Nephron progenitor cell (in vitro differentiated cells): ENCODE measurements at regions not wholly inside any gene's neighbourhood (a gene's known extent, or its start where the extent isn't known, plus 50 kb on each side); places are given as distances from the start of the nearest gene placed in this dataset.

Experiments
- DNase-seq: peaks from one replicate; pipeline ENCODE4 v3.0.0; 2021
- H3K27ac Mint-ChIP-seq: 2 replicates; pipeline ENCODE4 v1.8.0; 2021; ENCODE audit warnings: mild to moderate bottlenecking, moderate library complexity, mixed read lengths
- H3K27me3 Mint-ChIP-seq: 2 replicates; pipeline ENCODE4 v1.8.0; 2021; ENCODE audit warnings: mild to moderate bottlenecking, low read depth, mixed read lengths; ENCODE audit not compliant: poor library complexity
- H3K36me3 Mint-ChIP-seq: 2 replicates; pipeline ENCODE4 v1.8.0; 2021; ENCODE audit warnings: low read depth, mixed read lengths
- H3K4me1 Mint-ChIP-seq: 2 replicates; pipeline ENCODE4 v1.8.0; 2021; ENCODE audit warnings: mixed read lengths
- H3K4me3 Mint-ChIP-seq: 2 replicates; pipeline ENCODE4 v1.8.0; 2021; ENCODE audit warnings: mild to moderate bottlenecking, moderate library complexity, mixed read lengths
- H3K9me3 Mint-ChIP-seq: 2 replicates; pipeline ENCODE4 v1.8.0; 2021; ENCODE audit warnings: mild to moderate bottlenecking, moderate library complexity, mixed read lengths
- TF ChIP-seq, protein P1 (sequence below): fragments of 200-600 bp; sonication (generic); IDR thresholded peaks from 2 replicates; pipeline ENCODE4 v1.5.0; 2021; ENCODE audit warnings: antibody characterized with exemption

DNA sequence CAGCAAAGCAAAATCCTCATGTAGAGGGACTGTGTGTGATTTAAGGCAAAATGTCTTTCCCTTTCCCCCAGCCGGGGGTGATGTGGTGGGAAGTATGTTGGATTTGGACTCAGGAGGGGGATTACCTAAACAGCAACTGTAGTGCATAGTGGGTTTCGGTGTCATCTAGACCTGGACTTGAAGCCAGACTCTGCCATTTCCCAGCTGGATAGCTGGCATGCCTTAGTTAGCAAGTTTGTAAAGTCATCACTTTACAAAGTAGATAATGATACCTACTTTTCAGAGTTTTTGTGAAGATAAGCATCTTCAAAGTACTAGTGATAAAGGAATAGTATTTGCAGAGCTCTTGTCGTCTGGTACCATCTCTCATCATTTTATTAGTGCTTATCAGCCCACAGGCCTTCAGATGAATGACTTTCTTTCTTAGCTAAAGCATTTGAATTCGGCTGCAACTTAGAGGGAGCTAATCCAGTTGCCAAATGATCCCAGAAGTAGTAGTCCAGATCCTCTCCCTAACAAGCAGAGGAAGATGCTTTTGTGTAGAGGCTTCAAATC is 56.2 kb upstream of the ROR1 start:
- no peak overlapping the region for H3K4me3 Mint-ChIP-seq
- no peak for DNase-seq
- TF ChIP-seq, protein P1, sequence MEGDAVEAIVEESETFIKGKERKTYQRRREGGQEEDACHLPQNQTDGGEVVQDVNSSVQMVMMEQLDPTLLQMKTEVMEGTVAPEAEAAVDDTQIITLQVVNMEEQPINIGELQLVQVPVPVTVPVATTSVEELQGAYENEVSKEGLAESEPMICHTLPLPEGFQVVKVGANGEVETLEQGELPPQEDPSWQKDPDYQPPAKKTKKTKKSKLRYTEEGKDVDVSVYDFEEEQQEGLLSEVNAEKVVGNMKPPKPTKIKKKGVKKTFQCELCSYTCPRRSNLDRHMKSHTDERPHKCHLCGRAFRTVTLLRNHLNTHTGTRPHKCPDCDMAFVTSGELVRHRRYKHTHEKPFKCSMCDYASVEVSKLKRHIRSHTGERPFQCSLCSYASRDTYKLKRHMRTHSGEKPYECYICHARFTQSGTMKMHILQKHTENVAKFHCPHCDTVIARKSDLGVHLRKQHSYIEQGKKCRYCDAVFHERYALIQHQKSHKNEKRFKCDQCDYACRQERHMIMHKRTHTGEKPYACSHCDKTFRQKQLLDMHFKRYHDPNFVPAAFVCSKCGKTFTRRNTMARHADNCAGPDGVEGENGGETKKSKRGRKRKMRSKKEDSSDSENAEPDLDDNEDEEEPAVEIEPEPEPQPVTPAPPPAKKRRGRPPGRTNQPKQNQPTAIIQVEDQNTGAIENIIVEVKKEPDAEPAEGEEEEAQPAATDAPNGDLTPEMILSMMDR: no peak
- peaks cover 10% of the 10 kb centered on the region for H3K27me3 Mint-ChIP-seq
- peaks cover 9% of the 10 kb centered on the region for H3K4me1 Mint-ChIP-seq
- H3K36me3 Mint-ChIP-seq: no peaks in the 10 kb centered on the region
- H3K27ac Mint-ChIP-seq: no peak overlapping the region
- no peaks in the 10 kb centered on the region for H3K9me3 Mint-ChIP-seq

DNA sequence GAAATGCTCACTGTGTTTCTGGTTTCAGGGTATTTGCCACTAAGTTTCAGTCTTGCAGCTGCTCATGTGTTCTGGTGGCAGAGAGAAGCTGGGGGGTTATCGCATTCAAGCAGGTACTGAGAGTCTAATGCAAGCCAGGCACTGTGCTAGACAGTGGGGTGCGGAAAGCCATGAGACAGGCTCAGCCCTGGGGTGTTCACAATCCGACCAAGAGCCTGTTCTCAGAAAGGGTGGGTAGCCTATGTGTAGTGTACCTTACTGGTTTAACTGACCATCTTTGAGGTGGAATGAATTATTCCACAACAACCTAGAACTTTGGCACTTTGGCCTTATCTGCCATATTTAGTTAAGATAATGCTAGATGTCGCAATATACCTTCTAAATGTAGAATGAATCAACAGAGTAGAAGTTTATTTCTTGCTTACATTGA is 55.3 kb upstream of the ROR1 start:
- no peaks in the 10 kb centered on the region for H3K9me3 Mint-ChIP-seq
- no peak overlapping the region for H3K4me3 Mint-ChIP-seq
- peaks cover 10% of the 10 kb centered on the region for H3K27me3 Mint-ChIP-seq
- no peaks in the 10 kb centered on the region for H3K36me3 Mint-ChIP-seq
- no peak for DNase-seq
- peak overlapping the region; percentile 20 for H3K27ac Mint-ChIP-seq
- H3K4me1 Mint-ChIP-seq: peaks cover 15% of the 10 kb centered on the region
- TF ChIP-seq, protein P1: no peak

DNA sequence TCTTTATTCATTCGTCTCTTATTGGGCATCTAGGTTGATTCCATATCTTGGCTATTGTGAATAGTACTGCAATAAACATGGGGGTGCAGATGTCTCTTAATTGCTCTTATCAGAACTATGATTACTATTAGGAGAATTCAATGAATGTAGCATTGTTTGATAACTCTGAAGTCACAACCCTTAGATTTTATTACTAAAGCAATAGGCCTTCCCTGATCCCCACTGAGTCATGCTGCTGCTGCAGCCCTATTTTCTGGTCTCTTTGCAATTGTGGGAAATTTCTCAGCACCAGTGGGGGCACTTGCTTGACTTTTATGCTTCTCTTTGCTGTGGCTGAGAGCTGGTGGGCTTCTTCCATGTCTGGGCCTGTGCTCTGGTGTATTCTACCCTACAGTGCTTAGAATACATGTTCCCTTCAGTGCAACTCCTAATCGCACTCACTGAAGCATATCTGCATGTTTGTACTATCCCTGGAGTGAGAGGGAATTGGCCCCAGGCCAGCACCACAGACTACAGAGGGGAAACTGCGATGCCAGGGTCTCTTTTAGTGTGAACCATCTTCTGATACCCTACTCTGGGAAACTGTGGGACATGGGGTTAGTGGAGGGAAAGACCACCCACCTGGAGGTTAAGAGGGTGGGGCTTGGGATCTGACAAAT is 52.2 kb upstream of the ROR1 start:
- Mint-ChIP-seq H3K9me3 (peaks cover 5% of the 10 kb centered on the region), H3K27ac (no peak overlapping the region), H3K4me3 (no peak overlapping the region), H3K27me3 (peaks cover 10% of the 10 kb centered on the region), H3K36me3 (no peaks in the 10 kb centered on the region), H3K4me1 (peaks cover 22% of the 10 kb centered on the region)
- DNase-seq: no peak
- TF ChIP-seq, protein P1: no peak

DNA sequence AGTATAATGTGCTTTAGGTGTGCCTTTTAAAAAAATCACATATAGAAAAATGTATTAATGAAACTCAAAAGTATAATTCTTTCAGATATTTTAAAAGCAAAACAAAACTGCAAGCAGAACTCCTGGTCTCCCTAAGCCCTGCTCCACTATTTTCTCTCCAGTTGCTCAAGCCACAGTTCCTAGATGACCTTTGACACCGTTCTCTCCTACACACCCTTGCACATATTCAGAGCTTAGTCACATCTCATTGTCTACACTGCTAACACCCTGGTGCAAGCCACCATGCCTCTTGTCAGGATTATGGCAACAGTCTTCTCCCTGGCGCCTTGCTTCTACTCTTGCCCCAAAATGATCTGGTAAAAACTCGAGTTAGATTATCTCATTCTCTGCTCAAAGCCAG is 50.2 kb upstream of the ROR1 start:
- Mint-ChIP-seq H3K9me3 (peaks cover 20% of the 10 kb centered on the region), H3K4me1 (peaks cover 25% of the 10 kb centered on the region), H3K27me3 (peaks cover 5% of the 10 kb centered on the region), H3K4me3 (no peak overlapping the region), H3K27ac (no peak overlapping the region), H3K36me3 (peaks cover 5% of the 10 kb centered on the region)
- DNase-seq: no peak
- TF ChIP-seq, protein P1: no peak
